HepG2 (cell line): ENCODE measurements at regions not wholly inside any gene's neighbourhood (a gene's known extent, or its start where the extent isn't known, plus 50 kb on each side); places are given as distances from the start of the nearest gene placed in this dataset.

Experiments used
- ATAC-seq: fragments of 200-7000 bp; cut with Tn5 transposase; 3 replicates; pipeline ENCODE4 v1.9.1; 2020; ENCODE audit warnings: mild to moderate bottlenecking, moderate library complexity
- BruUV-seq: library from RNA; stranded (reverse); fragments of 400-500 nt; replicated peaks from 2 replicates; lab custom pipeline; 2021; lab: Mats Ljungman, UMichigan
- CTCF ChIA-PET: fragments of 300-600 bp; formaldehyde crosslinking; extraction: SDS; loops from one replicate; lab custom pipeline; 2021; ENCODE audit warnings: low total read pairs, inconsistent platforms, low intra/inter-chr PET ratio; lab: Yijun Ruan, JAX
- POLR2A ChIA-PET: fragments of 350-600 bp; sonication (Branson Sonifier 250); formaldehyde crosslinking; loops from one replicate; lab custom pipeline; 2020; ENCODE audit warnings: antibody characterized with exemption, inconsistent platforms; lab: Yijun Ruan, JAX
- DNase-seq: peaks from one replicate; pipeline ENCODE4 v3.0.0-alpha.2; 2015; ENCODE audit warnings: low spot score
- FAIRE-seq: peaks from 3 replicates; lab custom pipeline; 2011; peaks lifted over from hg19 to GRCh38; lab: Jason Lieb, UNC
- H2AFZ ChIP-seq: one replicate; pipeline ENCODE4 v1.6.1; 2011; ENCODE audit warnings: low read length, inconsistent platforms
- H3K27ac ChIP-seq: fragments of 300-600 bp; 3 replicates; pipeline ENCODE4 v1.8.0; 2011; ENCODE audit warnings: mixed run types, mild to moderate bottlenecking, mixed read lengths, low read length, inconsistent platforms; ENCODE audit not compliant: insufficient read depth; ENCODE audit errors: extremely low read length
- H3K27me3 ChIP-seq, 2 experiments: fragments of 200-600 bp in 1 of 2; 2 replicates in 1 of 2; 3 replicates in 1 of 2; pipeline versions ENCODE4 v1.6.0 to v1.8.0; 2011; ENCODE audit warnings: low read length in 2 of 2, mild to moderate bottlenecking in 2 of 2, moderate library complexity in 2 of 2, inconsistent platforms in 1 of 2; ENCODE audit not compliant: insufficient read depth in 2 of 2, control insufficient read depth in 1 of 2
- H3K36me3 ChIP-seq, 2 experiments: fragments of 200-600 bp in 1 of 2; replicated peaks in 1 of 2; 2 replicates in 1 of 2; 3 replicates in 1 of 2; pipeline versions ENCODE4 v1.5.1 to v1.8.0; 2011; ENCODE audit warnings: low read length in 2 of 2, inconsistent platforms in 1 of 2; ENCODE audit not compliant: insufficient read depth in 2 of 2, control insufficient read depth in 1 of 2
- H3K4me1 ChIP-seq: 2 replicates; pipeline ENCODE4 v1.5.1; 2012; ENCODE audit warnings: low read length, inconsistent platforms; ENCODE audit not compliant: insufficient read depth
- H3K4me2 ChIP-seq: 2 replicates; pipeline ENCODE4 v1.6.0; 2011; ENCODE audit warnings: low read depth, low read length, inconsistent platforms
- H3K4me3 ChIP-seq, 3 experiments: fragments of 200-600 bp in 1 of 3; sonication (generic), shearing (Covaris generic) in 1 of 3; replicated peaks in 1 of 3; 2 replicates each; pipeline ENCODE4 v1.5.1; 2011 to 2016; ENCODE audit warnings: low read length in 3 of 3, inconsistent platforms in 2 of 3, low read depth in 2 of 3, mild to moderate bottlenecking in 2 of 3, control low read depth in 1 of 3, mixed read lengths in 1 of 3; ENCODE audit not compliant: insufficient read depth in 1 of 3
- H3K79me2 ChIP-seq: one replicate; pipeline ENCODE4 v1.6.1; 2011; ENCODE audit warnings: low read length, inconsistent platforms; ENCODE audit not compliant: insufficient read depth
- H3K9ac ChIP-seq: 2 replicates; pipeline ENCODE4 v1.6.0; 2011; ENCODE audit warnings: mild to moderate bottlenecking, low read depth, low read length, inconsistent platforms; ENCODE audit not compliant: insufficient read depth
- H3K9me3 ChIP-seq: 2 replicates; pipeline ENCODE4 v1.5.1; 2012; ENCODE audit warnings: mild to moderate bottlenecking, low read length
- H4K20me1 ChIP-seq: 2 replicates; pipeline ENCODE4 v1.6.0; 2011; ENCODE audit warnings: inconsistent platforms, mild to moderate bottlenecking, low read length, moderate library complexity; ENCODE audit not compliant: insufficient read depth
- AGO2 ChIP-seq: fragments of 200-400 bp; formaldehyde crosslinking; optimal IDR thresholded peaks from 2 replicates; pipeline ENCODE3; 2017; ENCODE audit warnings: mild to moderate bottlenecking, low read depth, low read length, moderate library complexity
- CENPT ChIP-seq: sonication (generic); formaldehyde crosslinking; IDR thresholded peaks from 2 replicates; pipeline ENCODE4 v1.8.0; 2022; ENCODE audit warnings: low read depth, mild to moderate bottlenecking, moderate library complexity, missing genetic modification reagents
- CREBL2 ChIP-seq: sonication (generic); formaldehyde crosslinking; IDR thresholded peaks from 2 replicates; pipeline ENCODE4 v1.8.1; 2023; ENCODE audit warnings: missing genetic modification reagents, mild to moderate bottlenecking, borderline replicate concordance
- FOXM1 ChIP-seq: sonication (generic); formaldehyde crosslinking; IDR thresholded peaks from 2 replicates; pipeline ENCODE4 v1.5.0; 2020; ENCODE audit warnings: missing genetic modification reagents
- NR1H2 ChIP-seq: sonication (generic); formaldehyde crosslinking; IDR thresholded peaks from 2 replicates; pipeline ENCODE4 v1.8.1; 2022; ENCODE audit warnings: low read depth, missing genetic modification reagents, borderline replicate concordance
- SETDB1 ChIP-seq: sonication (generic); formaldehyde crosslinking; IDR thresholded peaks from 2 replicates; pipeline ENCODE4 v1.5.1; 2020; ENCODE audit warnings: missing genetic modification reagents, mild to moderate bottlenecking, borderline replicate concordance
- THAP7 ChIP-seq: sonication (generic); formaldehyde crosslinking; IDR thresholded peaks from 2 replicates; pipeline ENCODE4 v1.8.1; 2023; ENCODE audit warnings: mild to moderate bottlenecking, missing genetic modification reagents
- ZMYM2 ChIP-seq: sonication (generic); formaldehyde crosslinking; IDR thresholded peaks from 2 replicates; pipeline ENCODE4 v1.8.0; 2022; ENCODE audit warnings: mild to moderate bottlenecking, missing genetic modification reagents
- ZNF629 ChIP-seq: sonication (generic); formaldehyde crosslinking; conservative IDR thresholded peaks from 2 replicates; pipeline ENCODE4 v1.5.0; 2020; ENCODE audit warnings: missing genetic modification reagents
- WGBS: methylation state at CpG from one replicate; pipeline ENCODE4 v1.1.6; 2017; ENCODE audit warnings: low lambda C conversion rate; 5-methylcytosine and 5-hydroxymethylcytosine counted together
- in situ Hi-C: cut with HindIII; loops from 2 replicates; pipeline ENCODE4 v1.10.0; 2017; ENCODE audit warnings: low pct_unique_long_range_greater_than_20kb; ENCODE audit not compliant: extremely low pct_ligation_motif_present
- intact Hi-C: fragments of 100-400 bp; cut with micrococcal nuclease; formaldehyde crosslinking; loops from one replicate; pipeline ENCODE4 v1.10.0; 2022; ENCODE audit not compliant: unreplicated experiment
- TF ChIP-seq, protein P1 (sequence below): IDR thresholded peaks from 2 replicates; pipeline ENCODE4 v1.6.1; 2016; ENCODE audit warnings: mild to moderate bottlenecking

DNA sequence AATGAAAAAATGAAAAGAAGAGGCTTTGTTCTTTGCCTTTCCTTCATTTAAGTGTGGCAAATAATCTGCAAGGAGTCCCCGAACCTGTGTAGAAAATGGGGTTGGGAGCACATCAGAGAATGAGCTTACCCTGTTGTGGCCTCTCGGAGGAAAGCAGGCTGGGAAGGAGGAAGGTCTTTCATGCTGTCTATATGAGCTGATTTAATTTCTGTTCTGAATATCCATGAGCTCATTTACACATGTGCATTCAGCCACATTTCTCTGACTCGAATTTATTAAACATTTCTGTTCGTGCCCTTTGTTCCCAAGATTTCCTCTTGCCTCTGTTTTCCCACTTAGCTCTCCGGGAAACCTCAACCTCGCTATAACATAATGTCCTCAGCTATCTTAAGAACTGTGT, 584.4 kb upstream of the CDH4 start:
- peaks cover 66% of the 10 kb centered on the region for H3K9me3 ChIP-seq
- FAIRE-seq: no peak
- 1% methylated on average over 6 of the region's 6 CpGs for WGBS
- in situ Hi-C loops: no loop called here
- ChIA-PET CTCF (no interaction called here), POLR2A (no interaction called here)
- no peak overlapping the region for H3K9ac ChIP-seq
- H3K4me3 ChIP-seq: no peak overlapping the region
- intact Hi-C loops: no loop called here
- TF ChIP-seq SETDB1 (CRISPR knock-in tag) (no peak), NR1H2 (no peak), AGO2 (no peak), CENPT (CRISPR knock-in tag) (no peak), ZNF629 (no peak), THAP7 (CRISPR knock-in tag) (no peak), ZMYM2 (CRISPR knock-in tag) (no peak), FOXM1 (no peak), CREBL2 (no peak)
- TF ChIP-seq, protein P1, sequence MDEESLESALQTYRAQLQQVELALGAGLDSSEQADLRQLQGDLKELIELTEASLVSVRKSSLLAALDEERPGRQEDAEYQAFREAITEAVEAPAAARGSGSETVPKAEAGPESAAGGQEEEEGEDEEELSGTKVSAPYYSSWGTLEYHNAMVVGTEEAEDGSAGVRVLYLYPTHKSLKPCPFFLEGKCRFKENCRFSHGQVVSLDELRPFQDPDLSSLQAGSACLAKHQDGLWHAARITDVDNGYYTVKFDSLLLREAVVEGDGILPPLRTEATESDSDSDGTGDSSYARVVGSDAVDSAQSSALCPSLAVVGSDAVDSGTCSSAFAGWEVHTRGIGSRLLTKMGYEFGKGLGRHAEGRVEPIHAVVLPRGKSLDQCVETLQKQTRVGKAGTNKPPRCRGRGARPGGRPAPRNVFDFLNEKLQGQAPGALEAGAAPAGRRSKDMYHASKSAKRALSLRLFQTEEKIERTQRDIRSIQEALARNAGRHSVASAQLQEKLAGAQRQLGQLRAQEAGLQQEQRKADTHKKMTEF (CRISPR knock-in tag): no peak
- H3K4me1 ChIP-seq: no peaks in the 10 kb centered on the region
- H3K27me3 ChIP-seq: no peaks in the 10 kb centered on the region
- no peaks in the 10 kb centered on the region for H4K20me1 ChIP-seq
- H3K79me2 ChIP-seq: no peaks in the 10 kb centered on the region
- H3K36me3 ChIP-seq: no peaks in the 10 kb centered on the region
- H3K27ac ChIP-seq: no peak overlapping the region
- no peak overlapping the region for H2AFZ ChIP-seq
- H3K4me2 ChIP-seq: no peak overlapping the region
- ATAC-seq: no peak
- BruUV-seq: no TSS peak
- no peak for DNase-seq
